ENCODE measurements at regions not wholly inside any gene's neighbourhood (a gene's known extent, or its start where the extent isn't known, plus 50 kb on each side); places are given as distances from the start of the nearest gene placed in this dataset.

- TF ChIP-seq POLR2A (IDR thresholded peaks at IDR 0.05; ENCODE audit: low read length), result no peak
- TF ChIP-seq GATA1 (IDR thresholded peaks at IDR 0.05; ENCODE audit: low read depth, low read length), result no peak
- DNase-seq, result peak; percentile 70 to 86
Observed at GRCh38 chr6:30396833-30397479, 52.0 kb downstream of the RPP21 start.

- TF ChIP-seq POLR2A (IDR thresholded peaks at IDR 0.05; ENCODE audit: low read length) (no peak), GATA1 (IDR thresholded peaks at IDR 0.05; ENCODE audit: low read depth, low read length) (no peak)
- DNase-seq, result no peak
Observed at GRCh38 chr6:30397697-30398096, 52.7 kb downstream of the RPP21 start.

GRCh38 chr6:30399390-30400058 is 54.6 kb downstream of the RPP21 start:
- no peak for DNase-seq
- TF ChIP-seq POLR2A (IDR thresholded peaks at IDR 0.05; ENCODE audit: low read length), result no peak

DNA sequence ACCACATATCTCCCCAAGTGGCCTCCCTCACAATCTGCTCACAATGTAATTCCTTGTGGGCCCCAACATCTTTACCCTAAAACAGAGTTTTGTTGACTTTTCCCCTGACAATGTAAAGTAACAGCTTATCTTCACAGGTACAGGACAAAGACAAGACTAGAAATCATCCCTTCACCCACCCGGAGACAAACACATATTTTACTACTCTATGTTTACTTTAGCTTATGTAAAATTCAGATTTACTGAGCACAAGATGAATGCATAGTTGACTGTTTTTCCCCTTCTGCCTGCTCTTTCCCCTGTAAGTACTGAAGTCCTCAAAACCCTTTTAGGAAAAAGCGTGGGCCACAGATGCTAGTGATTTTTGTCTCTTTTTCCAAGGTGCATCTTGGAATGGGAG is 61.0 kb downstream of the RPP21 start:
- TF ChIP-seq GATA1 (IDR thresholded peaks at IDR 0.05; ENCODE audit: low read depth, low read length), result no peak
- TF ChIP-seq POLR2A (IDR thresholded peaks at IDR 0.05; ENCODE audit: low read length), result no peak
- no peak for DNase-seq

GRCh38 chr6:30409184-30409583 is 64.2 kb downstream of the RPP21 start:
- no peak for DNase-seq
- no peak for TF ChIP-seq GATA1 (IDR thresholded peaks at IDR 0.05; ENCODE audit: low read depth, low read length)
- TF ChIP-seq POLR2A (IDR thresholded peaks at IDR 0.05; ENCODE audit: low read length), result no peak

DNA sequence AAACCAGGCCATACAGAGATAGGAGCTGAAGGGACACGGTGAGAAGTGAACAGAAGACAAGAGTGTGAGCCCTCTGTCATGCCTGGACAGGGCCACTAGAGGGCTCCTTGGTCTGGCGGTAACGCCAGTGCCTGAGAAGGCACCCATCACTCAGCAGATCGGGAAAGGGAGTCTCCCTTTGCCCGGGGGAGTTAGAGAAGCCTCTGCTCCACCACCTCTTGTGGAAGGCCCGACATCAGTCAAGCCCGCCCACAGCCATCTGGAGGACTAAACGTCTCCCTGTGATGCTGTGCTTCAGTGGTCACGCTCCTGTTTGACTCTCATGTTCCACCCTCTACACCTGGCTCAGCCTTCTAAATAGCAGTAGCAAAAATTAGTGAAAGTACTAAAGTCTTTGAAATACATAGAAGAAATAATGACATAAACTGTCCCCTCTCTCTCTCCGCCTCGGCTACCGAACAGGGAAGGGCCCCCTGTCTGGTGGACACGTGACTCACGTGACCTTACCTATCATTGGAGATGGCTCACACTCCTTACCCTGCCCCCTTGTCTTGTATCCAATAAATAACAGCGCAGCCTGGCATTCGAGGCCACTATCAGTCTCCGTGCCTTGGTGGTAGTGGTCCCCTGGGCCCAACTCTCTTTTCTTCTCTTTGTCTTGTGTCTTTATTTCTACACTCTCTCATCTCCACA is 66.7 kb downstream of the RPP21 start:
- TF ChIP-seq POLR2A (IDR thresholded peaks at IDR 0.05; ENCODE audit: low read length) (no peak), GATA1 (IDR thresholded peaks at IDR 0.05; ENCODE audit: low read depth, low read length) (no peak)

DNA sequence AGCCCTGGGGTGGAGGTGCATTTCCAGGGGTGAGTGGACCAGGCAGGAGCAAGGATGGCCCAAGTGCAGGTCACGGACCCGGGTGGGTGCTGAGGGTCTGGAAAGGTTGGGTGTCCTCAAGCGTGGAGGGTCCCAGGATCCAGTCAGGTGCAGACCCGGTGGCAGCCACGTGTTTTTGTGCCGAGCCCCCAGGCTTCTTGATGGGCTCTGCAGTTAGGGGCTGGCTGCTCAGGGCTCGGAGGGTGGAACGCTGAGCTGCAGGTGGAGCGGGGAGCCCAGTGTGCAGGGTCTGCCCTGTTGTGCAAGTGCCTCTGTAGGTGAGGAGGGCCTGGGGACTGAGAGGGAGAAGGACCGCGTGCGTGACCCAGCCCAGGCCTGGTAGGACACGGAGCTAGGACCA is 70.9 kb upstream of the HLA-E start:
- no peak for TF ChIP-seq GATA1 (IDR thresholded peaks at IDR 0.05; ENCODE audit: low read depth, low read length)
- no peak for TF ChIP-seq POLR2A (IDR thresholded peaks at IDR 0.05; ENCODE audit: low read length)
- DNase-seq, result no peak

More for the DNA sequence above, 66.7 kb downstream of the RPP21 start:
- DNase-seq, result peak; percentile 32 to 60

GRCh38 chr6:30424549-30424948 is 64.8 kb upstream of the HLA-E start:
- TF ChIP-seq GATA1 (IDR thresholded peaks at IDR 0.05; ENCODE audit: low read depth, low read length), result no peak
- TF ChIP-seq POLR2A (IDR thresholded peaks at IDR 0.05; ENCODE audit: low read length), result no peak

More at GRCh38 chr6:30424549-30424948, 64.8 kb upstream of the HLA-E start:
- no peak for DNase-seq

Data from erythroblast (primary cell).